Mesenchymal stem cell (in vitro differentiated cells and primary cell): ENCODE measurements at regions not wholly inside any gene's neighbourhood (a gene's known extent, or its start where the extent isn't known, plus 50 kb on each side); places are given as distances from the start of the nearest gene placed in this dataset.

Experiments used
- DNase-seq: peaks from one replicate; pipeline ENCODE4 v3.0.0-alpha.2; 2013
- H2AFZ ChIP-seq: one replicate; pipeline ENCODE4 v1.6.1; 2013; ENCODE audit warnings: low read depth, mild to moderate bottlenecking, control low read depth, inconsistent platforms, low read length, moderate library complexity
- H2AK5ac ChIP-seq: 2 replicates; pipeline ENCODE4 v1.6.1; 2013; ENCODE audit warnings: low read length, moderate library complexity, mild to moderate bottlenecking, inconsistent platforms; ENCODE audit not compliant: severe bottlenecking
- H2BK120ac ChIP-seq: one replicate; pipeline ENCODE4 v1.6.1; 2013; ENCODE audit warnings: low read depth, mild to moderate bottlenecking, inconsistent platforms, low read length, moderate library complexity
- H2BK12ac ChIP-seq, 2 experiments: one replicate each; pipeline ENCODE4 v1.6.1; 2013; ENCODE audit warnings: inconsistent platforms in 2 of 2, low read length in 2 of 2, mild to moderate bottlenecking in 2 of 2, moderate library complexity in 2 of 2, control low read depth in 1 of 2
- H2BK15ac ChIP-seq: one replicate; pipeline ENCODE4 v1.6.1; 2013; ENCODE audit warnings: mild to moderate bottlenecking, low read depth, inconsistent platforms; ENCODE audit not compliant: poor library complexity, severe bottlenecking
- H2BK5ac ChIP-seq: 2 replicates; pipeline ENCODE4 v1.6.1; 2013; ENCODE audit warnings: low read depth, mild to moderate bottlenecking, low read length, control low read depth, inconsistent platforms; ENCODE audit not compliant: poor library complexity, severe bottlenecking
- H3K14ac ChIP-seq, 2 experiments: one replicate each; pipeline ENCODE4 v1.6.1; 2013; ENCODE audit warnings: inconsistent platforms in 2 of 2, low read length in 2 of 2, control low read depth in 1 of 2, mild to moderate bottlenecking in 1 of 2, moderate library complexity in 1 of 2
- H3K18ac ChIP-seq, 2 experiments: one replicate each; pipeline ENCODE4 v1.6.1; 2013; ENCODE audit warnings: inconsistent platforms in 2 of 2, low read length in 2 of 2, control low read depth in 1 of 2, low read depth in 1 of 2, mild to moderate bottlenecking in 1 of 2
- H3K23ac ChIP-seq, 2 experiments: one replicate each; pipeline ENCODE4 v1.6.1; 2013; ENCODE audit warnings: inconsistent platforms in 2 of 2, low read length in 2 of 2, mild to moderate bottlenecking in 2 of 2, moderate library complexity in 2 of 2, control low read depth in 1 of 2
- H3K27ac ChIP-seq: 2 replicates; pipeline ENCODE4 v1.5.1; 2013; ENCODE audit warnings: mild to moderate bottlenecking, moderate library complexity, low read length, control low read depth, inconsistent platforms; ENCODE audit not compliant: poor library complexity, severe bottlenecking
- H3K27me3 ChIP-seq, 2 experiments: 2 replicates each; pipeline versions ENCODE4 v1.6.1 to v1.7.0; 2013; ENCODE audit warnings: low read length in 2 of 2, mild to moderate bottlenecking in 2 of 2, moderate library complexity in 2 of 2, control low read depth in 1 of 2, inconsistent platforms in 1 of 2; ENCODE audit not compliant: control insufficient read depth in 1 of 2, insufficient read depth in 1 of 2
- H3K36me3 ChIP-seq, 2 experiments: 2 replicates each; pipeline versions ENCODE4 v1.6.1 to v1.7.0; 2013; ENCODE audit warnings: low read length in 2 of 2, control low read depth in 1 of 2, inconsistent platforms in 1 of 2, low read depth in 1 of 2, mild to moderate bottlenecking in 1 of 2; ENCODE audit not compliant: insufficient read depth in 2 of 2, control insufficient read depth in 1 of 2
- H3K4ac ChIP-seq, 2 experiments: one replicate each; pipeline ENCODE4 v1.6.1; 2013; ENCODE audit warnings: inconsistent platforms in 2 of 2, low read length in 2 of 2, mild to moderate bottlenecking in 2 of 2, moderate library complexity in 2 of 2, control low read depth in 1 of 2, low read depth in 1 of 2
- H3K4me1 ChIP-seq: 2 replicates; pipeline ENCODE4 v1.6.1; 2013; ENCODE audit warnings: low read depth, low read length, control low read depth; ENCODE audit not compliant: control insufficient read depth, insufficient read depth
- H3K4me2 ChIP-seq: 2 replicates; pipeline ENCODE4 v1.6.1; 2013; ENCODE audit warnings: low read length, mild to moderate bottlenecking, inconsistent platforms; ENCODE audit not compliant: poor library complexity, severe bottlenecking
- H3K4me3 ChIP-seq, 2 experiments: 2 replicates each; pipeline versions ENCODE4 v1.5.1 to v1.7.0; 2013; ENCODE audit warnings: low read length in 2 of 2, mild to moderate bottlenecking in 2 of 2, control low read depth in 1 of 2, low read depth in 1 of 2; ENCODE audit not compliant: insufficient read depth in 1 of 2
- H3K79me1 ChIP-seq: replicated peaks from 2 replicates; pipeline ENCODE4 v1.6.1; 2013; ENCODE audit warnings: mild to moderate bottlenecking, control low read depth, low read length, inconsistent platforms; ENCODE audit not compliant: poor library complexity, severe bottlenecking
- H3K9ac ChIP-seq: 2 replicates; pipeline ENCODE4 v1.7.0; 2013; ENCODE audit warnings: mild to moderate bottlenecking, low read length, moderate library complexity
- H3K9me3 ChIP-seq: 2 replicates; pipeline ENCODE4 v1.7.0; 2013; ENCODE audit warnings: mild to moderate bottlenecking, low read length; ENCODE audit not compliant: control insufficient read depth
- H4K8ac ChIP-seq: one replicate; pipeline ENCODE4 v1.6.1; 2013; ENCODE audit warnings: inconsistent platforms, mild to moderate bottlenecking, low read length, moderate library complexity
- H4K91ac ChIP-seq: one replicate; pipeline ENCODE4 v1.6.1; 2013; ENCODE audit warnings: mild to moderate bottlenecking, low read length, inconsistent platforms
- WGBS: methylation state at CpG from one replicate; pipeline ENCODE4 v1.1.7; 2013; ENCODE audit warnings: mixed read lengths; 5-methylcytosine and 5-hydroxymethylcytosine counted together

DNA sequence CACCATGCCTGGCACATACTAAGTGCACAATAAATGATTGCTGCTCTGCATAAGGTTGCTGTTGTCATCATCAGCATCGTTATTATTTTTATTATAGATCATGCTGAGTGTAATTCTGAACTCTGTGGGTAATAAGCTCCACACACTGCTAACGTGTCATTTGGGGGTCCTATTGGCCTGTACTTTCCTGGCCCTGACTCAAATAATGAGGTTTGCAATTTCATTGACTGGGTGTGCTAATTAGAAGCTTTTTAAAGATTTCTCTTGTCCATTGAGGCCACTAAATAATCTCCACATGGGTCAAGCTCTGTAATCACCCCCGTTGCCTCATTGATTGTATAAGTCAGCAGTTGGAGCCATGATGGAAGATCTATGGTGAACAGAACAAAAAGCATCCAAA lies 320.8 kb upstream of the TMPO start:
- H2BK120ac ChIP-seq, result no peak overlapping the region
- no peak overlapping the region for H3K14ac ChIP-seq
- H4K91ac ChIP-seq, result no peak overlapping the region
- no peak overlapping the region for H3K27ac ChIP-seq
- H3K9me3 ChIP-seq, result no peaks in the 10 kb centered on the region
- H3K27me3 ChIP-seq, result no peaks in the 10 kb centered on the region
- H3K36me3 ChIP-seq, result no peaks in the 10 kb centered on the region
- H3K18ac ChIP-seq, result no peak overlapping the region
- no peak overlapping the region for H3K9ac ChIP-seq
- H3K79me1 ChIP-seq, result no peaks in the 10 kb centered on the region
- H2BK5ac ChIP-seq, result no peak overlapping the region
- H2AFZ ChIP-seq, result no peak overlapping the region
- H3K4me1 ChIP-seq, result no peaks in the 10 kb centered on the region
- 72% methylated on average over 2 of the region's 3 CpGs for WGBS
- H3K4ac ChIP-seq, result no peak overlapping the region
- H3K23ac ChIP-seq, result no peak overlapping the region
- H2AK5ac ChIP-seq, result no peak overlapping the region
- DNase-seq, result no peak
- no peak overlapping the region for H3K4me2 ChIP-seq
- no peak overlapping the region for H2BK12ac ChIP-seq
- H3K4me3 ChIP-seq, result no peak overlapping the region
- no peak overlapping the region for H4K8ac ChIP-seq
- no peak overlapping the region for H2BK15ac ChIP-seq

DNA sequence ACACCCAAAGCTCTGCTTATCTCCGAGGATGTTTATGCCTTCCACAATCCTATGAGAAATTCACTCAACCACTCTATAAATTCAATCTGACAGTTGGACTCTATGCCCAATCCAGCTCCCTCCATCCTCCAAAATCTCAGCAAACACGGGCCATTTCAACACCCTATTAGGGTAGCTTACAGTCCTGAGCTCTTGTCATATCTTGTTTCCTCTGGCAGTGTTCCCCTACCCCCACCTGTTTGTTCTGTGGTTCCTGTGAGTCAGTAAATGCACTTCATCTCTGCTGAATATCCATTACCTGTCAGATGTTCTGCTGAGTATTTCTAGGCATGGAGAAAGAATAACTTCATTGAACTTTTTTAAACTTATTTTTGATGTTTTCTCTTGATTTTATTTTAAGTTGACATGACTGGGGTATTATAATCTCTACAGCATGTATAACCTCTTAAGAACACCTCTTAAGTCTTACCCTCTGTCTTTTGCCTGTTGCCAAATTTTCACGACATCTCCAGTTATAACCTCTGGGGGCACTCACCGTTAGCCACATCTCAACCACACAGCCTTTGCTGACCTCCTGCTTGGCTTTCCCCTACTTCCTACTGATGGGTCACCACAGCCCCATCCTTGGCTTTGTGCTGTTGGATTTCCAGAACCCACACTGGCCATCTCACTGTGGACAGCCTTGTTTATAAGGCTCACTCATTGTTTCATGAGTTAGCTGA lies 317.0 kb upstream of the TMPO start:
- no peaks in the 10 kb centered on the region for H3K79me1 ChIP-seq
- no peak overlapping the region for H3K14ac ChIP-seq
- H2AK5ac ChIP-seq, result no peak overlapping the region
- no peak overlapping the region for H3K4me2 ChIP-seq
- no peak overlapping the region for H3K18ac ChIP-seq
- H3K36me3 ChIP-seq, result no peaks in the 10 kb centered on the region
- H3K27me3 ChIP-seq, result no peaks in the 10 kb centered on the region
- no peak overlapping the region for H4K91ac ChIP-seq
- H4K8ac ChIP-seq, result no peak overlapping the region
- H2BK12ac ChIP-seq, result no peak overlapping the region
- H3K9ac ChIP-seq, result no peak overlapping the region
- no peak overlapping the region for H3K4me3 ChIP-seq
- no peak overlapping the region for H2AFZ ChIP-seq
- no peak overlapping the region for H2BK120ac ChIP-seq
- H2BK15ac ChIP-seq, result no peak overlapping the region
- WGBS, result 42% methylated on average over 4 of the region's 4 CpGs
- H2BK5ac ChIP-seq, result no peak overlapping the region
- H3K23ac ChIP-seq, result no peak overlapping the region
- H3K9me3 ChIP-seq, result no peaks in the 10 kb centered on the region
- no peak for DNase-seq
- H3K4ac ChIP-seq, result no peak overlapping the region
- H3K27ac ChIP-seq, result no peak overlapping the region
- H3K4me1 ChIP-seq, result no peaks in the 10 kb centered on the region

DNA sequence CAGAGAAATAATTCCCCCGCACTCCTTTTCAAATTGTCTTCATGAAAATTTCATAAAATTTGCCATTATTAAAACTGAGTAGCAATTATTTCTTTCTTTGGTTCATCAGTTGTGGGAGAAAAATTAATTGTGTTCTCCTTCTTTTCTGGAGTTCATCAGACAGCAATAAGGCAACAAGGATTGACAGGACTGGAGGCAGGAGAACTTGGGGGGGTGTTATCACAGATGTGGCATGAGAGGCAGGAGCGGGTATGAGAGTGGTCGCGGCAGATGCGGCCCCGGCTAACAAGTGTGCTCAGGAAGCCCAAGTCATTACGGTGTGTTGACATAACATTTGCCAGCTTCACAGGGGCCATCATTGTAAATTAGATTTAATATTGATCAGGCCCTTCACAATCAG lies 306.6 kb upstream of the TMPO start:
- Histone ChIP-seq H3K27me3 (no peaks in the 10 kb centered on the region), H3K9ac (no peak overlapping the region), H3K18ac (no peak overlapping the region), H3K4me2 (no peak overlapping the region), H2BK120ac (no peak overlapping the region), H4K91ac (no peak overlapping the region), H3K36me3 (no peaks in the 10 kb centered on the region), H2BK5ac (no peak overlapping the region), H3K27ac (no peak overlapping the region), H2BK15ac (no peak overlapping the region), H2BK12ac (no peak overlapping the region), H2AK5ac (no peak overlapping the region), H2AFZ (no peak overlapping the region), H3K4me3 (no peak overlapping the region), H3K79me1 (no peaks in the 10 kb centered on the region), H3K23ac (no peak overlapping the region), H3K4ac (no peak overlapping the region), H4K8ac (no peak overlapping the region), H3K14ac (no peak overlapping the region), H3K4me1 (peaks cover 6% of the 10 kb centered on the region), H3K9me3 (no peaks in the 10 kb centered on the region)
- no peak for DNase-seq
- WGBS, result 92% methylated on average over 5 of the region's 7 CpGs

DNA sequence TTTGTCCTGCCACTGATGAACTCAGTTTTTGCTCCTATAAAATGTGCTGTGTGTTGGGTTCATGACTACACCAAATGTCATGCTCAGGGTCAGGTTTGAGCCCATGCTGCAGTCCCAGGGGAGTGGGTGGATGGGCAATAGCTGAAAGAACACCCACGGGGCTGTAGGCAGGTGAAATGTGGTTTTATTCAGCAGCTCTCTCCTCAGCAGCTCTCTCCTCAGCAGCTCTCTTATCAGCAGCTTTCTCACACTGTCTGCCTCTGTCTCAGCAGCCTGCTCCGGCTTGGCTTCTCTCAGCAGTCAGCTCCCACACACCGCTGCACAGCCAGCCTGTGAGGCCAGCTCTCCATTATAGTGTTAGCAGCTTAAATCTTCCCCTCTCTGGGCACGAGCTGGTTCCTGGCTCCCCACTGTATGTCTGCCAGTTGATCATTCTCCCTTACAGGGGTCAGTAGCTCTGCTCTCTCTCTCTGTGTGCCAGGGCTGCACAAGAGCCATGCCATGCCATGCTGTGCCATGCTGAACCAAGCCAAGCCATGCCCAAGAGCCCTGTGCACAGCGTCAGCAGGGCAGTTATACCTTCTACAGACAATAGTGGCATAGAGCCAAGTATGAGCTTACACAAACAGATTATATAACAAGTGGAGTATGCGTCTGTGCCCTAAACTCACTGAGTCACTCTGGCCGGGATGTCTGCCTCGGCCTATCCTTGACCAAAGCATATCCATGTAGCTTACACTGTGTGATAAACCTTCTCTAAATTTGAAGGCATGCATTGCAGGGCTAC lies 303.3 kb upstream of the TMPO start:
- no peak overlapping the region for H2BK15ac ChIP-seq
- H4K8ac ChIP-seq, result no peak overlapping the region
- H3K27me3 ChIP-seq, result no peaks in the 10 kb centered on the region
- H2BK5ac ChIP-seq, result no peak overlapping the region
- H3K27ac ChIP-seq, result no peak overlapping the region
- DNase-seq, result no peak
- no peak overlapping the region for H3K4ac ChIP-seq
- H3K79me1 ChIP-seq, result no peaks in the 10 kb centered on the region
- H2BK12ac ChIP-seq, result no peak overlapping the region
- no peak overlapping the region for H3K14ac ChIP-seq
- no peak overlapping the region for H3K4me2 ChIP-seq
- no peak overlapping the region for H2AFZ ChIP-seq
- no peaks in the 10 kb centered on the region for H3K36me3 ChIP-seq
- H3K18ac ChIP-seq, result no peak overlapping the region
- H3K4me1 ChIP-seq, result peaks cover 6% of the 10 kb centered on the region
- WGBS, result 63% methylated on average over 8 of the region's 8 CpGs
- H3K23ac ChIP-seq, result no peak overlapping the region
- no peak overlapping the region for H2AK5ac ChIP-seq
- no peak overlapping the region for H3K4me3 ChIP-seq
- no peaks in the 10 kb centered on the region for H3K9me3 ChIP-seq
- no peak overlapping the region for H3K9ac ChIP-seq
- no peak overlapping the region for H4K91ac ChIP-seq
- H2BK120ac ChIP-seq, result no peak overlapping the region
